H9 (cell line): ENCODE measurements at regions not wholly inside any gene's neighbourhood (a gene's known extent, or its start where the extent isn't known, plus 50 kb on each side); places are given as distances from the start of the nearest gene placed in this dataset.

ENCODE experiments used
- DNase-seq: peaks from one replicate; pipeline ENCODE4 v3.0.0-alpha.2; 2017
- H2AFZ ChIP-seq: one replicate; pipeline ENCODE4 v1.6.1; 2013; ENCODE audit warnings: mild to moderate bottlenecking, low read length, control low read depth, moderate library complexity
- H2AK5ac ChIP-seq: 2 replicates; pipeline ENCODE4 v1.6.1; 2013; ENCODE audit warnings: low read length, control low read depth, mixed read lengths; ENCODE audit not compliant: insufficient read length
- H2BK120ac ChIP-seq: one replicate; pipeline ENCODE4 v1.6.1; 2013; ENCODE audit warnings: low read depth, mild to moderate bottlenecking, low read length, control low read depth, inconsistent platforms; ENCODE audit not compliant: poor library complexity, severe bottlenecking
- H2BK12ac ChIP-seq: 2 replicates; pipeline ENCODE4 v1.6.1; 2013; ENCODE audit warnings: low read length, control low read depth, mixed read lengths, low read depth; ENCODE audit not compliant: insufficient read length
- H2BK15ac ChIP-seq: 2 replicates; pipeline ENCODE4 v1.6.1; 2013; ENCODE audit warnings: low read depth, low read length, control low read depth
- H2BK20ac ChIP-seq: one replicate; pipeline ENCODE4 v1.6.1; 2013; ENCODE audit warnings: low read depth, mild to moderate bottlenecking, low read length, control low read depth, inconsistent platforms; ENCODE audit not compliant: poor library complexity, severe bottlenecking
- H2BK5ac ChIP-seq: 2 replicates; pipeline ENCODE4 v1.6.1; 2013; ENCODE audit warnings: low read length, control low read depth, mixed read lengths; ENCODE audit not compliant: insufficient read length
- H3K14ac ChIP-seq: 2 replicates; pipeline ENCODE4 v1.6.1; 2013; ENCODE audit warnings: low read length, control low read depth; ENCODE audit not compliant: insufficient read depth
- H3K18ac ChIP-seq: 2 replicates; pipeline ENCODE4 v1.6.1; 2013; ENCODE audit warnings: low read depth, mild to moderate bottlenecking, mixed read lengths, low read length, control low read depth; ENCODE audit not compliant: insufficient read length
- H3K23ac ChIP-seq: 2 replicates; pipeline ENCODE4 v1.6.1; 2013; ENCODE audit warnings: low read length, control low read depth, mixed read lengths, low read depth; ENCODE audit not compliant: insufficient read length
- H3K23me2 ChIP-seq: 2 replicates; pipeline ENCODE4 v1.6.1; 2013; ENCODE audit warnings: low read depth, mild to moderate bottlenecking, mixed read lengths, low read length, control low read depth; ENCODE audit not compliant: insufficient read length, poor library complexity, severe bottlenecking
- H3K27ac ChIP-seq: 2 replicates; pipeline ENCODE4 v1.5.1; 2013; ENCODE audit warnings: low read length, control low read depth, mixed read lengths, low read depth; ENCODE audit not compliant: insufficient read length
- H3K27me3 ChIP-seq: 2 replicates; pipeline ENCODE4 v1.6.1; 2013; ENCODE audit warnings: low read length, control low read depth, inconsistent platforms; ENCODE audit not compliant: insufficient read depth
- H3K4ac ChIP-seq: 2 replicates; pipeline ENCODE4 v1.6.1; 2013; ENCODE audit warnings: low read depth, mild to moderate bottlenecking, control low read depth, inconsistent platforms, low read length, moderate library complexity
- H3K4me1 ChIP-seq: 2 replicates; pipeline ENCODE4 v1.6.1; 2013; ENCODE audit warnings: low read length, control low read depth, inconsistent platforms; ENCODE audit not compliant: insufficient read depth
- H3K4me2 ChIP-seq: 2 replicates; pipeline ENCODE4 v1.6.1; 2013; ENCODE audit warnings: low read length, control low read depth, mixed read lengths; ENCODE audit not compliant: insufficient read length, insufficient read depth
- H3K56ac ChIP-seq: 2 replicates; pipeline ENCODE4 v1.6.1; 2013; ENCODE audit warnings: low read depth, mild to moderate bottlenecking, mixed read lengths, low read length, control low read depth; ENCODE audit not compliant: insufficient read length
- H3K79me1 ChIP-seq: 2 replicates; pipeline ENCODE4 v1.6.1; 2013; ENCODE audit warnings: low read depth, mild to moderate bottlenecking, moderate library complexity, low read length, control low read depth, inconsistent platforms; ENCODE audit not compliant: insufficient read depth, poor library complexity, severe bottlenecking
- H3K79me2 ChIP-seq: 2 replicates; pipeline ENCODE4 v1.6.1; 2013; ENCODE audit warnings: low read length, control low read depth, inconsistent platforms; ENCODE audit not compliant: insufficient read depth
- H3K9ac ChIP-seq: 2 replicates; pipeline ENCODE4 v1.6.1; 2013; ENCODE audit warnings: low read length, control low read depth, mixed read lengths; ENCODE audit not compliant: insufficient read length; ENCODE audit errors: extremely low read depth
- H3K9me3 ChIP-seq: one replicate; pipeline ENCODE4 v1.6.1; 2013; ENCODE audit warnings: low read depth, low read length, inconsistent platforms; ENCODE audit not compliant: control insufficient read depth
- H3T11ph ChIP-seq: one replicate; pipeline ENCODE4 v1.6.1; 2013; ENCODE audit warnings: mild to moderate bottlenecking, low read length, control low read depth, inconsistent platforms
- H4K20me1 ChIP-seq: one replicate; pipeline ENCODE4 v1.6.1; 2013; ENCODE audit not compliant: control insufficient read depth, insufficient read length, insufficient read depth
- H4K5ac ChIP-seq: 2 replicates; pipeline ENCODE4 v1.6.1; 2013; ENCODE audit warnings: low read depth, mild to moderate bottlenecking, mixed read lengths, low read length, control low read depth; ENCODE audit not compliant: insufficient read length
- H4K8ac ChIP-seq: replicated peaks from 2 replicates; pipeline ENCODE4 v1.6.1; 2013; ENCODE audit warnings: low read length, control low read depth, mixed read lengths, low read depth; ENCODE audit not compliant: insufficient read length
- H4K91ac ChIP-seq: 2 replicates; pipeline ENCODE4 v1.6.1; 2013; ENCODE audit warnings: low read depth, mild to moderate bottlenecking, moderate library complexity, mixed read lengths, low read length, control low read depth; ENCODE audit not compliant: insufficient read length
- H3K27ac Mint-ChIP-seq, 3 experiments: 2 replicates in 2 of 3; 3 replicates in 1 of 3; pipeline ENCODE4 v1.8.0; 2020 to 2021; ENCODE audit warnings: mixed read lengths in 3 of 3, mild to moderate bottlenecking in 1 of 3, moderate library complexity in 1 of 3
- H3K27me3 Mint-ChIP-seq: 2 replicates; pipeline ENCODE4 v1.8.0; 2021; ENCODE audit warnings: low read depth, mild to moderate bottlenecking, moderate library complexity, mixed read lengths
- H3K36me3 Mint-ChIP-seq, 3 experiments: 2 replicates in 2 of 3; 3 replicates in 1 of 3; pipeline ENCODE4 v1.8.0; 2020 to 2021; ENCODE audit warnings: low read depth in 3 of 3, mixed read lengths in 3 of 3; ENCODE audit not compliant: insufficient read depth in 1 of 3
- H3K4me1 Mint-ChIP-seq, 2 experiments: 2 replicates each; pipeline ENCODE4 v1.8.0; 2020; ENCODE audit warnings: mixed read lengths in 2 of 2
- H3K4me3 Mint-ChIP-seq, 2 experiments: 2 replicates in 1 of 2; 3 replicates in 1 of 2; pipeline ENCODE4 v1.8.0; 2020 to 2021; ENCODE audit warnings: mild to moderate bottlenecking in 2 of 2, mixed read lengths in 2 of 2, moderate library complexity in 1 of 2
- H3K9me3 Mint-ChIP-seq, 2 experiments: 2 replicates in 1 of 2; 3 replicates in 1 of 2; pipeline ENCODE4 v1.8.0; 2020; ENCODE audit warnings: mild to moderate bottlenecking in 2 of 2, mixed read lengths in 2 of 2, moderate library complexity in 1 of 2
- CTCF ChIP-seq: fragments of 200-600 bp; sonication (generic); conservative IDR thresholded peaks from 3 replicates; pipeline ENCODE4 v1.8.0; 2021; ENCODE audit warnings: antibody characterized with exemption, mild to moderate bottlenecking
- WGBS: extraction: QIAGEN DNeasy Blood & Tissue Kit; methylation state at CpG from one replicate; pipeline ENCODE4 v1.1.7; 2013; ENCODE audit warnings: missing lambda C conversion rate, low lambda C conversion rate, mixed read lengths; ENCODE audit not compliant: insufficient read length; ENCODE audit errors: extremely low coverage; 5-methylcytosine and 5-hydroxymethylcytosine counted together

GRCh38 chr6:113111550-113111949 is 745.6 kb upstream of the MARCKS start:
- Histone ChIP-seq H2BK5ac (no peak overlapping the region), H3K56ac (no peak overlapping the region), H4K20me1 (no peaks in the 10 kb centered on the region), H4K5ac (no peak overlapping the region), H3K79me2 (no peaks in the 10 kb centered on the region), H2AK5ac (no peak overlapping the region), H2BK20ac (no peak overlapping the region), H3K14ac (no peak overlapping the region), H3K9ac (no peak overlapping the region), H3K27me3 (no peaks in the 10 kb centered on the region), H3K4ac (no peak overlapping the region), H2BK15ac (no peak overlapping the region), H2BK120ac (no peak overlapping the region), H2BK12ac (no peak overlapping the region), H4K91ac (no peak overlapping the region), H3T11ph (no peak overlapping the region), H3K9me3 (no peaks in the 10 kb centered on the region), H3K4me2 (no peak overlapping the region), H3K4me1 (no peaks in the 10 kb centered on the region), H3K79me1 (no peaks in the 10 kb centered on the region), H2AFZ (no peak overlapping the region), H3K23me2 (no peaks in the 10 kb centered on the region), H3K18ac (no peak overlapping the region), H3K23ac (no peak overlapping the region), H3K27ac (no peak overlapping the region), H4K8ac (no peak overlapping the region)
- Mint-ChIP-seq H3K27ac (no peak overlapping the region), H3K36me3 (no peaks in the 10 kb centered on the region; a peak in 2 of 7 replicates), H3K27me3 (no peaks in the 10 kb centered on the region), H3K4me3 (no peak overlapping the region), H3K9me3 (peaks cover 4 to 5% of the 10 kb centered on the region in 2 experiments; a peak in 3 of 5 replicates), H3K4me1 (peaks cover 4% of the 10 kb centered on the region in 2 experiments)
- TF ChIP-seq CTCF = no peak
- no CpG with 5 or more reads among the region's 2 CpGs for WGBS
- DNase-seq = no peak
